ENCODE measurements at regions not wholly inside any gene's neighbourhood (a gene's known extent, or its start where the extent isn't known, plus 50 kb on each side); places are given as distances from the start of the nearest gene placed in this dataset.

DNA sequence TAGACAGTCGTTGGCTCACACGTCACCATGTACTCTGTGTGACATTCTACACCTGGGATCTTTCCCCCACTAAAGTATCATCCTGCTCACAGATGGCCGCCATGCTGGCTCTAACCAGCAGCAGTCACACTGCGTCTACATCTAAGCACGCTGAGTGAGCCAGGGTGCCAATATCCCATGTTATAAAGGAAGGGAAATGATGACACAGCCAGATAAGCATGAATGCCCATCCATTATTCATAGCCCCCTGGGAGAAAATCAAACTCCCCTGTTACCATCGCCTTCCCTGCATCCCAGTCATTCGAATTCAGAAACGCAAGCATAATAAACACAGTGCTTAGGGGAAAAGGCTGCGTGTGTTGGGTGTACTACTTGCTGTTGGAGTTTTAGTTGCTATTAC, 698.2 kb upstream of the AUTS2 start:
- no peak for DNase-seq (ENCODE audit: extremely low spot score)
- H3K4me1 ChIP-seq = no peaks in the 10 kb centered on the region
- 88% methylated on average over 9 of the region's 9 CpGs for WGBS
- no peaks in the 10 kb centered on the region for H3K36me3 ChIP-seq
- H3K27me3 ChIP-seq = no peaks in the 10 kb centered on the region
- no peaks in the 10 kb centered on the region for H3K9me3 ChIP-seq
- no peak overlapping the region for H3K27ac ChIP-seq (replicated peaks in 1 of 4)
- intact Hi-C loops (cut with DNase I) = no loop called here
- no peak for TF ChIP-seq POLR2A (IDR thresholded peaks at IDR 0.05; ENCODE audit: low read depth)
- no peak overlapping the region for H3K4me3 ChIP-seq

DNA sequence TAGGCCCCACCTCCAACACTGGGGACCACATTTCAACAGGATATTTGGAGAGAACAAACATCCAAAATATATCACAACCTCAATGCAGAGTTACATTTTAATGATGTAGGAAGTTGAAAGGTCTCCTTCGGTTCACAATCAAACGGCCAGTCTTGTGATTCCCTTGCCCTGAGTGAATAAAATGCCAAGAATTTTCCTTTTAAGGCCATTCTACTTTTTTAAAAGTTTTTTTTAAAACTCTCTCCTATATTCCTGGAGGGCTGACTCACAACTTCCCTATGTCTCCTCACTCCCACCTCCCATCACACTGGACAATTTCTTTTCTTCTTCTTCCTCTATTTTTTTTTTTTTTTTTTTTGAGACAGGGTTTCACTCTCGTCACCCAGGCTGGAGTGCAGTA, 693.6 kb upstream of the AUTS2 start:
- DNase-seq (ENCODE audit: extremely low spot score) = no peak
- no peaks in the 10 kb centered on the region for H3K4me1 ChIP-seq
- intact Hi-C loops (cut with DNase I) = no loop called here
- no peaks in the 10 kb centered on the region for H3K27me3 ChIP-seq
- WGBS = 82% methylated on average over 3 of the region's 3 CpGs
- H3K27ac ChIP-seq (replicated peaks in 1 of 4) = no peak overlapping the region
- no peaks in the 10 kb centered on the region for H3K36me3 ChIP-seq
- H3K4me3 ChIP-seq = no peak overlapping the region
- TF ChIP-seq POLR2A (IDR thresholded peaks at IDR 0.05; ENCODE audit: low read depth) (no peak), EP300 (IDR thresholded peaks at IDR 0.05) (no peak)
- no peaks in the 10 kb centered on the region for H3K9me3 ChIP-seq

DNA sequence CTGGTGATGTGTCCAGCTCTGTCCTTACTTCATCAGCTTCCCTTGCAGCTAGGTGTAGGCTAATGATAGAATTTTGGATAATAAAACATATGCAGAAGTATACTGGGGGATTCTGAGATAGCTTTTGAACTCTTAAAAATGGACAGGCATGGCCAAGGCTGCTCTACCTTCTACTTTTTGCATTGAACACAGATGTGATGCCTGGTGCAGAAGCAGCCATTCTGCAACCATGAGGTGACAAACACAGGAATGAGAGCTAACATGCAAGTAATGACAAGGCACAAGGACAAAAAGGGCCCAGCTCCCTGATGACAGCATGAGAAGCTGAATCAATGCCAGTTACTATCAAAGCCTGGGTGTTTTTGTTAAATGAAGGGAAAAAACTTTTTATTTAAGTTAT, 686.5 kb upstream of the AUTS2 start:
- DNase-seq (ENCODE audit: extremely low spot score) = no peak
- Histone ChIP-seq H3K27me3 (no peaks in the 10 kb centered on the region), H3K4me1 (no peaks in the 10 kb centered on the region), H3K4me3 (no peak overlapping the region), H3K27ac (replicated peaks in 1 of 4) (no peak overlapping the region), H3K36me3 (no peaks in the 10 kb centered on the region), H3K9me3 (peaks cover 0 to 8% (median 5%) of the 10 kb centered on the region in 4 donors)
- no peak for TF ChIP-seq EP300 (IDR thresholded peaks at IDR 0.05)
- TF ChIP-seq, protein P1, sequence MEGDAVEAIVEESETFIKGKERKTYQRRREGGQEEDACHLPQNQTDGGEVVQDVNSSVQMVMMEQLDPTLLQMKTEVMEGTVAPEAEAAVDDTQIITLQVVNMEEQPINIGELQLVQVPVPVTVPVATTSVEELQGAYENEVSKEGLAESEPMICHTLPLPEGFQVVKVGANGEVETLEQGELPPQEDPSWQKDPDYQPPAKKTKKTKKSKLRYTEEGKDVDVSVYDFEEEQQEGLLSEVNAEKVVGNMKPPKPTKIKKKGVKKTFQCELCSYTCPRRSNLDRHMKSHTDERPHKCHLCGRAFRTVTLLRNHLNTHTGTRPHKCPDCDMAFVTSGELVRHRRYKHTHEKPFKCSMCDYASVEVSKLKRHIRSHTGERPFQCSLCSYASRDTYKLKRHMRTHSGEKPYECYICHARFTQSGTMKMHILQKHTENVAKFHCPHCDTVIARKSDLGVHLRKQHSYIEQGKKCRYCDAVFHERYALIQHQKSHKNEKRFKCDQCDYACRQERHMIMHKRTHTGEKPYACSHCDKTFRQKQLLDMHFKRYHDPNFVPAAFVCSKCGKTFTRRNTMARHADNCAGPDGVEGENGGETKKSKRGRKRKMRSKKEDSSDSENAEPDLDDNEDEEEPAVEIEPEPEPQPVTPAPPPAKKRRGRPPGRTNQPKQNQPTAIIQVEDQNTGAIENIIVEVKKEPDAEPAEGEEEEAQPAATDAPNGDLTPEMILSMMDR (IDR thresholded peaks at IDR 0.05) = no peak
- intact Hi-C loops (cut with DNase I) = no loop called here

DNA sequence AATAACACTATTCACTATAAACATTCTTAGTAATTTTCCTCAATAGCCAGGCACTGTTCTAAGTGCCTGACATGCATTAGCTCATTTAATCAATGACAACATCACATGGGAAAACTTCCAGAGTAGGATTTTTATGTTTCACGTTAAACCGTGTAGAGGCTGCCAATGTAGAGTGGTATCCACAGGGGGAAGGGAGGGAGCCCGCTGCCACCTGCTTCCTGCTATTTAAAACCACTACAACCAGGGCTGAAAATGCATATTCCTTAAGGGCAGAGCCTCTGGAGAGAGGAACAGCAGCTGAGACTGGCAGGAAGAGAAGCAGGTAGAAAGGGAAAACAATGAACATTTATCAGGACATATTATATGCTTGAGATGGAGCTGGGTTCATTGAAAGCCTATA, 684.3 kb upstream of the AUTS2 start:
- Histone ChIP-seq H3K4me1 (no peaks in the 10 kb centered on the region), H3K9me3 (peaks cover 0 to 9% (median 7%) of the 10 kb centered on the region in 4 donors), H3K27ac (replicated peaks in 1 of 4) (no peak overlapping the region), H3K4me3 (no peak overlapping the region), H3K36me3 (no peaks in the 10 kb centered on the region), H3K27me3 (no peaks in the 10 kb centered on the region)
- DNase-seq (ENCODE audit: extremely low spot score) = no peak
- no peak for TF ChIP-seq EP300 (IDR thresholded peaks at IDR 0.05)
- TF ChIP-seq POLR2A (IDR thresholded peaks at IDR 0.05; ENCODE audit: low read depth) = no peak
- TF ChIP-seq, protein P1 (IDR thresholded peaks at IDR 0.05) = no peak
- no peak for TF ChIP-seq POLR2AphosphoS5 (IDR thresholded peaks at IDR 0.05)
- 39% methylated on average over 3 of the region's 3 CpGs for WGBS
- intact Hi-C loops (cut with DNase I) = no loop called here

DNA sequence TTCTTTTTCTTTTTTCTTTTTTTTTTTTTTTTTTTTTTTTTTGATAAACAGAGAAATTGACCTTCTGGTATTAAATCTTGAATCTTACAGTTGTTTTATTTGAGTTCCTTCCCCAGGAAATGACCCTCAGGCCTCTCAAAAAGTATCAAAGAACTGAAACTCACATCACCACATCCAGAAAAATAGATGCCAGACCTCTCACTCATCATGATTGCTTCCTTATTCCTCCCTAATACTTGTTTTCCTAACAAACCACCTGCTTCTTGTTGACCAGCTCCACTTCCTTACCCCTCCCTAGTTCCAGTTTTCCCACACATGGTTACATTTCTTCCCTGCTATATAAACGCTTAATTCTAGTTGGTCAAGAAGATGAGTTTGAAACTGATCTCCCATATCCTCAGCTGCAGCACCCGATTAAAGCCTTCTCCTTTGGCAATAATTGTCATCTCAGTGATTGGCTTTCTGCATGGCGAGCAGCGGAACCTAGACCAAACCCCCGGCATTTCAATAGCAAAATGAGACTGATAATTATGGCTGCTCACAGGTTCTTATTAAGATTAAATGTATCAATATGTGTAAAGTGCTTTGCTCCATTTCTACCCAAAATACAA, 681.1 kb upstream of the AUTS2 start:
- Histone ChIP-seq H3K27me3 (no peaks in the 10 kb centered on the region), H3K9me3 (peaks cover 0 to 12% (median 7%) of the 10 kb centered on the region in 4 donors), H3K4me3 (no peak overlapping the region), H3K27ac (replicated peaks in 1 of 4) (no peak overlapping the region), H3K4me1 (no peaks in the 10 kb centered on the region), H3K36me3 (no peaks in the 10 kb centered on the region)
- DNase-seq (ENCODE audit: extremely low spot score) = no peak
- intact Hi-C loops (cut with DNase I) = no loop called here
- TF ChIP-seq POLR2AphosphoS5 (IDR thresholded peaks at IDR 0.05) (no peak), EP300 (IDR thresholded peaks at IDR 0.05) (no peak)
- 89% methylated on average over 5 of the region's 5 CpGs for WGBS

DNA sequence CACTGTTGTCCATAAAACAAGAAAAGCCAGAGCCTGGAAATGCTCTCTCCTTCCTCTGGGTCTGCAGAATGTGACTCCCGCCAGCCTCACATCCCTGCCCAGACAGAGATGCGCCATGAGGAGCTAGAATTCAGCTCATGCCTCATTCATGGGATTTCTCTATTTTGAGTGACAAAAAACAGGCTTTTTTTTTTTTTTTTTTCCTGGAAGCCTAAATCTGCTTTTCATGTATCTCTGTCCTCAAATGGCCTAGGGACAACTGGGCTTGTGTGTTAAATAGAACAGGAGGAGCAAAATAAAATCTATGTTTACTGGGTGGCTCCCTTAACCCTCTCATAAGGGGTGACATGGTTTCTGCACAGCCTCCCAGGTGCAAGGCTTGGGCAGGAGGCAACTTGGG, 679.7 kb upstream of the AUTS2 start:
- Histone ChIP-seq H3K27me3 (no peaks in the 10 kb centered on the region), H3K4me3 (no peak overlapping the region), H3K27ac (replicated peaks in 1 of 4) (no peak overlapping the region), H3K4me1 (no peaks in the 10 kb centered on the region), H3K9me3 (peaks cover 0 to 14% (median 8%) of the 10 kb centered on the region in 4 donors), H3K36me3 (no peaks in the 10 kb centered on the region)
- DNase-seq (ENCODE audit: extremely low spot score) = no peak
- TF ChIP-seq POLR2AphosphoS5 (IDR thresholded peaks at IDR 0.05) (no peak), POLR2A (IDR thresholded peaks at IDR 0.05; ENCODE audit: low read depth) (no peak), EP300 (IDR thresholded peaks at IDR 0.05) (no peak)
- TF ChIP-seq, protein P1 (IDR thresholded peaks at IDR 0.05) = no peak
- WGBS = 100% methylated on average over 2 of the region's 2 CpGs
- intact Hi-C loops (cut with DNase I) = no loop called here

Data from esophagus muscularis mucosa (tissue), 4 donors.